ENCODE measurements at regions not wholly inside any gene's neighbourhood (a gene's known extent, or its start where the extent isn't known, plus 50 kb on each side); places are given as distances from the start of the nearest gene placed in this dataset.

GRCh38 chr4:116386856-116387255 lies 698.5 kb downstream of the TRAM1L1 start:
- Histone ChIP-seq H3K9me3 (ENCODE audit: low read length) (no peaks in the 10 kb centered on the region), H3K4me2 (ENCODE audit: low read depth, low read length) (no peak overlapping the region), H3K36me3 (replicated peaks in 1 of 2; ENCODE audit: control insufficient read depth in 1 of 2, insufficient read depth in 2 of 2, low read length in 2 of 2) (no peaks in the 10 kb centered on the region), H3K27ac (ENCODE audit: extremely low read length, insufficient read depth, low read length) (no peak overlapping the region), H3K27me3 (ENCODE audit: control insufficient read depth in 1 of 2, insufficient read depth in 2 of 2, low read length in 2 of 2) (no peaks in the 10 kb centered on the region), H3K4me1 (ENCODE audit: insufficient read depth, low read length) (no peaks in the 10 kb centered on the region), H3K4me3 (replicated peaks in 1 of 3; ENCODE audit: insufficient read depth in 1 of 3, low read depth in 2 of 3, low read length in 3 of 3) (no peak overlapping the region), H4K20me1 (ENCODE audit: insufficient read depth, low read length) (no peaks in the 10 kb centered on the region), H3K9ac (ENCODE audit: insufficient read depth, low read depth, low read length) (no peak overlapping the region), H2AFZ (ENCODE audit: low read length) (no peak overlapping the region), H3K79me2 (ENCODE audit: insufficient read depth, low read length) (no peaks in the 10 kb centered on the region)
- ChIA-PET CTCF (ENCODE audit: low intra/inter-chr PET ratio, low total read pairs) (no interaction called here), POLR2A (no interaction called here)
- DNase-seq (ENCODE audit: low spot score) (no peak), ATAC-seq (no peak), FAIRE-seq (no peak)
- WGBS (ENCODE audit: low lambda C conversion rate), result 0% methylated on average over 1 of the region's 1 CpG
- intact Hi-C loops (cut with micrococcal nuclease; ENCODE audit: unreplicated experiment), result no loop called here
- BruUV-seq (replicated peaks), result no TSS peak
- in situ Hi-C loops (cut with HindIII; ENCODE audit: extremely low pct_ligation_motif_present, low pct_unique_long_range_greater_than_20kb), result no loop called here
- TF ChIP-seq ZNF230 (CRISPR knock-in tag; IDR thresholded peaks at IDR 0.05), result no peak
- TF ChIP-seq RBM22 (optimal IDR thresholded peaks at IDR 0.05; ENCODE audit: low read length), result no peak
- TF ChIP-seq, protein P1, sequence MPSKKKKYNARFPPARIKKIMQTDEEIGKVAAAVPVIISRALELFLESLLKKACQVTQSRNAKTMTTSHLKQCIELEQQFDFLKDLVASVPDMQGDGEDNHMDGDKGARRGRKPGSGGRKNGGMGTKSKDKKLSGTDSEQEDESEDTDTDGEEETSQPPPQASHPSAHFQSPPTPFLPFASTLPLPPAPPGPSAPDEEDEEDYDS (CRISPR knock-in tag; IDR thresholded peaks at IDR 0.05), result no peak
- no peak for TF ChIP-seq ZNF746 (CRISPR knock-in tag; IDR thresholded peaks at IDR 0.05)
- no peak for TF ChIP-seq MEIS2 (CRISPR knock-in tag; IDR thresholded peaks at IDR 0.05)
- TF ChIP-seq MTF1 (CRISPR knock-in tag; IDR thresholded peaks at IDR 0.05), result no peak
- TF ChIP-seq, protein P2, sequence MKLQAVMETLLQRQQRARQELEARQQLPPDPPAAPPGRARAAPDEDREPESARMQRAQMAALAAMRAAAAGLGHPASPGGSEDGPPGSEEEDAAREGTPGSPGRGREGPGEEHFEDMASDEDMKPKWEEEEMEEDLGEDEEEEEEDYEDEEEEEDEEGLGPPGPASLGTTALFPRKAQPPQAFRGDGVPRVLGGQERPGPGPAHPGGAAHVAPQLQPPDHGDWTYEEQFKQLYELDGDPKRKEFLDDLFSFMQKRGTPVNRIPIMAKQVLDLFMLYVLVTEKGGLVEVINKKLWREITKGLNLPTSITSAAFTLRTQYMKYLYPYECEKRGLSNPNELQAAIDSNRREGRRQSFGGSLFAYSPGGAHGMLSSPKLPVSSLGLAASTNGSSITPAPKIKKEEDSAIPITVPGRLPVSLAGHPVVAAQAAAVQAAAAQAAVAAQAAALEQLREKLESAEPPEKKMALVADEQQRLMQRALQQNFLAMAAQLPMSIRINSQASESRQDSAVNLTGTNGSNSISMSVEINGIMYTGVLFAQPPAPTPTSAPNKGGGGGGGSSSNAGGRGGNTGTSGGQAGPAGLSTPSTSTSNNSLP (IDR thresholded peaks at IDR 0.05; ENCODE audit: low read depth, low read length), result no peak
- no peak for TF ChIP-seq ZHX2 (IDR thresholded peaks at IDR 0.05; ENCODE audit: low read depth)
- TF ChIP-seq ZHX2 (CRISPR knock-in tag; IDR thresholded peaks at IDR 0.05; ENCODE audit: borderline replicate concordance), result no peak
- no peak for TF ChIP-seq ZNF563 (CRISPR knock-in tag; IDR thresholded peaks at IDR 0.05)
- TF ChIP-seq ZEB1 (IDR thresholded peaks at IDR 0.05; ENCODE audit: insufficient replicate concordance, low read depth), result no peak
- no peak for TF ChIP-seq CENPT (CRISPR knock-in tag; IDR thresholded peaks at IDR 0.05; ENCODE audit: low read depth)
- TF ChIP-seq, protein P3, sequence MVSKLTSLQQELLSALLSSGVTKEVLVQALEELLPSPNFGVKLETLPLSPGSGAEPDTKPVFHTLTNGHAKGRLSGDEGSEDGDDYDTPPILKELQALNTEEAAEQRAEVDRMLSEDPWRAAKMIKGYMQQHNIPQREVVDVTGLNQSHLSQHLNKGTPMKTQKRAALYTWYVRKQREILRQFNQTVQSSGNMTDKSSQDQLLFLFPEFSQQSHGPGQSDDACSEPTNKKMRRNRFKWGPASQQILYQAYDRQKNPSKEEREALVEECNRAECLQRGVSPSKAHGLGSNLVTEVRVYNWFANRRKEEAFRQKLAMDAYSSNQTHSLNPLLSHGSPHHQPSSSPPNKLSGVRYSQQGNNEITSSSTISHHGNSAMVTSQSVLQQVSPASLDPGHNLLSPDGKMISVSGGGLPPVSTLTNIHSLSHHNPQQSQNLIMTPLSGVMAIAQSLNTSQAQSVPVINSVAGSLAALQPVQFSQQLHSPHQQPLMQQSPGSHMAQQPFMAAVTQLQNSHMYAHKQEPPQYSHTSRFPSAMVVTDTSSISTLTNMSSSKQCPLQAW (CRISPR knock-in tag; IDR thresholded peaks at IDR 0.05), result no peak
- TF ChIP-seq MEIS1 (CRISPR knock-in tag; IDR thresholded peaks at IDR 0.05; ENCODE audit: borderline replicate concordance), result no peak
- no peak for TF ChIP-seq MXD4 (CRISPR knock-in tag; IDR thresholded peaks at IDR 0.05)
- no peak for TF ChIP-seq SYNCRIP (IDR thresholded peaks at IDR 0.05; ENCODE audit: insufficient read depth, low read depth, low read length)
- TF ChIP-seq SMAD3 (CRISPR knock-in tag; IDR thresholded peaks at IDR 0.05), result no peak
- TF ChIP-seq SRY (CRISPR knock-in tag; IDR thresholded peaks at IDR 0.05), result no peak

Measured in HepG2 (cell line).